ENCODE measurements at regions not wholly inside any gene's neighbourhood (a gene's known extent, or its start where the extent isn't known, plus 50 kb on each side); places are given as distances from the start of the nearest gene placed in this dataset.

GRCh38 chrX:82029571-82030218, 827.8 kb downstream of the SH3BGRL start:
- TF ChIP-seq ZNF521 (tag by site-specific recombination; IDR thresholded peaks at IDR 0.05) (no peak), ZFP3 (tag by site-specific recombination; IDR thresholded peaks at IDR 0.05; ENCODE audit: low read depth) (no peak), PRDM4 (tag by site-specific recombination; IDR thresholded peaks at IDR 0.05) (no peak), IKZF3 (tag by site-specific recombination; IDR thresholded peaks at IDR 0.05) (no peak)
- TF ChIP-seq, protein P1, sequence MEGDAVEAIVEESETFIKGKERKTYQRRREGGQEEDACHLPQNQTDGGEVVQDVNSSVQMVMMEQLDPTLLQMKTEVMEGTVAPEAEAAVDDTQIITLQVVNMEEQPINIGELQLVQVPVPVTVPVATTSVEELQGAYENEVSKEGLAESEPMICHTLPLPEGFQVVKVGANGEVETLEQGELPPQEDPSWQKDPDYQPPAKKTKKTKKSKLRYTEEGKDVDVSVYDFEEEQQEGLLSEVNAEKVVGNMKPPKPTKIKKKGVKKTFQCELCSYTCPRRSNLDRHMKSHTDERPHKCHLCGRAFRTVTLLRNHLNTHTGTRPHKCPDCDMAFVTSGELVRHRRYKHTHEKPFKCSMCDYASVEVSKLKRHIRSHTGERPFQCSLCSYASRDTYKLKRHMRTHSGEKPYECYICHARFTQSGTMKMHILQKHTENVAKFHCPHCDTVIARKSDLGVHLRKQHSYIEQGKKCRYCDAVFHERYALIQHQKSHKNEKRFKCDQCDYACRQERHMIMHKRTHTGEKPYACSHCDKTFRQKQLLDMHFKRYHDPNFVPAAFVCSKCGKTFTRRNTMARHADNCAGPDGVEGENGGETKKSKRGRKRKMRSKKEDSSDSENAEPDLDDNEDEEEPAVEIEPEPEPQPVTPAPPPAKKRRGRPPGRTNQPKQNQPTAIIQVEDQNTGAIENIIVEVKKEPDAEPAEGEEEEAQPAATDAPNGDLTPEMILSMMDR (tag by site-specific recombination; IDR thresholded peaks at IDR 0.05), result no peak

Measured in HEK293 (cell line).